GM12891 (cell line): ENCODE measurements at regions not wholly inside any gene's neighbourhood (a gene's known extent, or its start where the extent isn't known, plus 50 kb on each side); places are given as distances from the start of the nearest gene placed in this dataset.

Experiments used
- DNase-seq: peaks from one replicate; pipeline ENCODE4 v3.0.0; 2011; ENCODE audit warnings: low spot score; ENCODE audit not compliant: insufficient read length
- FAIRE-seq: peaks from 2 replicates; lab custom pipeline; 2011; peaks lifted over from hg19 to GRCh38; lab: Jason Lieb, UNC
- PAX5 ChIP-seq: IDR thresholded peaks from 2 replicates; pipeline ENCODE4 v1.6.1; 2011; ENCODE audit warnings: low read length, moderate library complexity, mild to moderate bottlenecking; ENCODE audit not compliant: insufficient read depth, severe bottlenecking
- POLR2A ChIP-seq: IDR thresholded peaks from 2 replicates; pipeline ENCODE4 v1.6.1; 2011; ENCODE audit warnings: low read depth, low read length, control low read depth
- POLR2AphosphoS5 ChIP-seq: IDR thresholded peaks from 2 replicates; pipeline ENCODE4 v1.6.1; 2011; ENCODE audit warnings: low read depth, low read length, control low read depth
- POU2F2 ChIP-seq: IDR thresholded peaks from 2 replicates; pipeline ENCODE4 v1.6.1; 2011; ENCODE audit warnings: low read depth, mild to moderate bottlenecking, control low read depth, low read length, moderate library complexity
- SPI1 ChIP-seq: IDR thresholded peaks from 2 replicates; pipeline ENCODE4 v1.6.1; 2011; ENCODE audit warnings: low read depth, low read length, control low read depth
- TAF1 ChIP-seq: IDR thresholded peaks from 2 replicates; pipeline ENCODE4 v1.6.1; 2011; ENCODE audit warnings: low read depth, low read length, control low read depth

DNA sequence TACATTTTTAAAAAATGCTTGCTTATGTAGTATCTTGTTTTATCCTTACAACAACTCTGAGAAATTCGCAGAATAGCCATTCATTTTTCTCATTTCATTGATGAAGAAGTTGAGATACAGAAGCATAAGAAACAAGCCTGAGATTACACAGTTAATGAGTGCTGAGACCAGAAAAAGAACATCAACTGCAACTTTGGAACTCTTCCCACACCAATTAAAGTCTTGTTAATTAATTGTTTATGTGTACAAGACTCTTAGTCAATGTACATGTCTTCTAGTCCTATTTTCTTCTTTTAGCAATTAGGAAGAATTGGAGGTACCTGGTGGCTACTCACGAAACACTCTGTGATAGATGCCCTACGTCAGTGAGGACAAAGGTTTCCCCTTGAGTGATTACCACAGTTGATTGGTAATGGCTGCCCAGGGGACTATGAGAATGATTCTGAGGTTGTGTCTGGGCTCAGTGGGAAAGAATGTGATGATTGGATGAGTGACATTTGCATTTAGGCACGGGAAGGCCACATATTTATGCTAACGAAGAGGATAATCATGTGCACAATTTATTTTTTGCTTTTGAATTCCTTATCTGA is 187.4 kb upstream of the KCNK2 start:
- FAIRE-seq (no peak), DNase-seq (no peak)
- TF ChIP-seq POLR2AphosphoS5 (no peak), PAX5 (no peak), SPI1 (no peak), TAF1 (no peak), POLR2A (no peak), POU2F2 (no peak)

DNA sequence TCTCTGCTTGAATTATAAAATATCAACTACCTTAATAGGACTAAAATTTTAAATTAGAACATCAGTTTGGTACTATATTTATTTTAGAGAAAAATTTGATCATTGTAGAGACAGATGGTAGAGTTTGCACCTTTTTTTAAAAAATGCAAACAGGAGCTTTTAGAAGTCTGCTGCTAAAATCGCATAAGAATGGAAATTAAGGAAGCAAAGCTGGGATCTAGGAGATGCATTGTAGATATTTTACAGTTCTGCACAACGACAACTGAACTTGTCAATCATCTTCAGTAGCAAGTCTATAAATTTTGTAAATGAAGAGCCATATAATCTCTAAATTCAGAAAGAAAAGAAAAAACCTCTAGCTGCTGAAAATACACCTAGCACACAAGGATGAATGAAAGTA is 185.6 kb upstream of the KCNK2 start:
- TF ChIP-seq POU2F2 = no peak
- TF ChIP-seq POLR2AphosphoS5 = no peak
- TF ChIP-seq TAF1 = no peak
- TF ChIP-seq SPI1 = no peak
- TF ChIP-seq PAX5 = no peak
- no peak for TF ChIP-seq POLR2A
- DNase-seq = no peak
- FAIRE-seq = no peak

DNA sequence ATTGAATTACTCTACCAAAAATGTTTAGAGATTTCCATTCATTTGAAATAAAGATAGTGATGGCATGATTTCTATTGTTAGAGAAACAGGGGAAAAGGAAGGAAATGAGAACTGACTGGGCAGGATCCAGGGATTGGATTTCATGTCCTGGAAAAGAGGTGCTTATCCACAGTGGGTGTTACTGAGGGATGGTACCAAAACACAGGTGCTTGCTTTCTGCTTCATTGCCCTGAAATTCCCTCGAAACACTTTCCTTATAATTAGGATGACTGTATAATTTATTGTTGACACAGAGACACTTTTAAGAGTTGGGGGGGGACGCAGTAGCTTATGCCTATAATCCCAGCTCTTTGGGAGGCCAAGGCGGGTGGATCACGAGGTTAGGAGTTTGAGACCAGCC is 185.0 kb upstream of the KCNK2 start:
- DNase-seq (no peak), FAIRE-seq (no peak)
- TF ChIP-seq POLR2AphosphoS5 (no peak), POLR2A (no peak), SPI1 (no peak), PAX5 (no peak), POU2F2 (no peak), TAF1 (no peak)

GRCh38 chr1:214898161-214898560 is 184.4 kb upstream of the KCNK2 start:
- DNase-seq (no peak), FAIRE-seq (no peak)
- no peak for TF ChIP-seq POLR2A
- no peak for TF ChIP-seq POLR2AphosphoS5
- no peak for TF ChIP-seq PAX5
- TF ChIP-seq SPI1 = no peak
- no peak for TF ChIP-seq POU2F2
- TF ChIP-seq TAF1 = no peak

GRCh38 chr1:214898718-214899117 is 183.8 kb upstream of the KCNK2 start:
- DNase-seq (no peak), FAIRE-seq (no peak)
- TF ChIP-seq PAX5 (no peak), TAF1 (no peak), POLR2A (no peak), POU2F2 (no peak), SPI1 (no peak)

GRCh38 chr1:214899908-214900460 is 182.6 kb upstream of the KCNK2 start:
- FAIRE-seq (no peak), DNase-seq (no peak)
- TF ChIP-seq POLR2A (no peak), POU2F2 (no peak), PAX5 (no peak), TAF1 (no peak), POLR2AphosphoS5 (no peak), SPI1 (no peak)

DNA sequence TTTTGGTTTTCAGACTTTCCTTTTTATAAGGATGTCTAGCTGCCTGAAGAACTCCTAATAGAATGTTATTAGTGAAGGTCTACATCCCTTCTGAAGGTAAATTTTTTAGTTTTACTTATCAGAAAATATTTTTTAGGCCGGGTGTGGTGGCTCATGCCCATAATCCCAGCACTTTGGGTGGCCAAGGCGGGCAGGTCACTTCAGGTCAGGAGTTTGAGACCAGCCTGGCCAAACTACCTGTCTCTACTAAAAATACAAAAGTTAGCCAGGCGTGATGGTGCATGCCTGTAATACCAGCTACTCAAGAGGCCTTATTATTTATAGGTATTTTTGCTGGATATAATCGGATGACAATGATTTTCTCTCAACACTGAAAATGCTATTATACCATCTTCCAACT is 181.9 kb upstream of the KCNK2 start:
- TF ChIP-seq POLR2A (no peak), POU2F2 (no peak), PAX5 (no peak), POLR2AphosphoS5 (no peak), TAF1 (no peak), SPI1 (no peak)
- DNase-seq (no peak), FAIRE-seq (no peak)

GRCh38 chr1:214901718-214902117 is 180.8 kb upstream of the KCNK2 start:
- DNase-seq = no peak
- no peak for TF ChIP-seq POLR2AphosphoS5
- no peak for TF ChIP-seq POU2F2
- TF ChIP-seq PAX5 = no peak
- TF ChIP-seq POLR2A = no peak
- TF ChIP-seq SPI1 = no peak
- no peak for TF ChIP-seq TAF1
- no peak for FAIRE-seq

GRCh38 chr1:214902636-214903320 is 179.8 kb upstream of the KCNK2 start:
- FAIRE-seq (no peak), DNase-seq (no peak)
- TF ChIP-seq POU2F2 = no peak
- no peak for TF ChIP-seq POLR2AphosphoS5
- no peak for TF ChIP-seq TAF1
- TF ChIP-seq SPI1 = no peak
- no peak for TF ChIP-seq PAX5
- no peak for TF ChIP-seq POLR2A
